ENCODE measurements at regions not wholly inside any gene's neighbourhood (a gene's known extent, or its start where the extent isn't known, plus 50 kb on each side); places are given as distances from the start of the nearest gene placed in this dataset.

DNA sequence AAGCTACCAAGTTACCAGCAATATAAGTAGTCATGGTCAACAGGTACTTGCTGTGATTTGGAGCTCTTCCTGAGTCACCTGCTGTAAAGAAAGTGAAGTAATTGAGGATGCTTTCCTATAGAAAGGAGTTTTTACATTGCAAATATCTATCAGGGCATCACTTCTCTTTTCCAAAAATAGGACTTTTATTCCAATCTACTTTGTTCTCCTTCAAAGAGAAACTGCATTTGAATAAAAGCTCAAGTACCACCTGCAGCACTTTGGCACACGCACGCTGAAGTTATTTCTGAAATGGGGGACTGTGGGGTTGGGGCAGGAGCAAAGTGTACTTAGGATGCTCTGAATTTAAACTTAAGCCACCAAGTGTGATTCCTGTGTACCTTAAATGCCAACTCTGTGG, 81.8 kb upstream of the PRKAR2B start:
- TF ChIP-seq, protein P1, sequence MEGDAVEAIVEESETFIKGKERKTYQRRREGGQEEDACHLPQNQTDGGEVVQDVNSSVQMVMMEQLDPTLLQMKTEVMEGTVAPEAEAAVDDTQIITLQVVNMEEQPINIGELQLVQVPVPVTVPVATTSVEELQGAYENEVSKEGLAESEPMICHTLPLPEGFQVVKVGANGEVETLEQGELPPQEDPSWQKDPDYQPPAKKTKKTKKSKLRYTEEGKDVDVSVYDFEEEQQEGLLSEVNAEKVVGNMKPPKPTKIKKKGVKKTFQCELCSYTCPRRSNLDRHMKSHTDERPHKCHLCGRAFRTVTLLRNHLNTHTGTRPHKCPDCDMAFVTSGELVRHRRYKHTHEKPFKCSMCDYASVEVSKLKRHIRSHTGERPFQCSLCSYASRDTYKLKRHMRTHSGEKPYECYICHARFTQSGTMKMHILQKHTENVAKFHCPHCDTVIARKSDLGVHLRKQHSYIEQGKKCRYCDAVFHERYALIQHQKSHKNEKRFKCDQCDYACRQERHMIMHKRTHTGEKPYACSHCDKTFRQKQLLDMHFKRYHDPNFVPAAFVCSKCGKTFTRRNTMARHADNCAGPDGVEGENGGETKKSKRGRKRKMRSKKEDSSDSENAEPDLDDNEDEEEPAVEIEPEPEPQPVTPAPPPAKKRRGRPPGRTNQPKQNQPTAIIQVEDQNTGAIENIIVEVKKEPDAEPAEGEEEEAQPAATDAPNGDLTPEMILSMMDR (IDR thresholded peaks at IDR 0.05; ENCODE audit: borderline replicate concordance, extremely low read depth, low read length, poor library complexity, severe bottlenecking): no peak
- no peak for TF ChIP-seq EZH2 (IDR thresholded peaks at IDR 0.05; ENCODE audit: borderline replicate concordance, low read depth, low read length, severe bottlenecking)
